ENCODE measurements at regions not wholly inside any gene's neighbourhood (a gene's known extent, or its start where the extent isn't known, plus 50 kb on each side); places are given as distances from the start of the nearest gene placed in this dataset.

DNA sequence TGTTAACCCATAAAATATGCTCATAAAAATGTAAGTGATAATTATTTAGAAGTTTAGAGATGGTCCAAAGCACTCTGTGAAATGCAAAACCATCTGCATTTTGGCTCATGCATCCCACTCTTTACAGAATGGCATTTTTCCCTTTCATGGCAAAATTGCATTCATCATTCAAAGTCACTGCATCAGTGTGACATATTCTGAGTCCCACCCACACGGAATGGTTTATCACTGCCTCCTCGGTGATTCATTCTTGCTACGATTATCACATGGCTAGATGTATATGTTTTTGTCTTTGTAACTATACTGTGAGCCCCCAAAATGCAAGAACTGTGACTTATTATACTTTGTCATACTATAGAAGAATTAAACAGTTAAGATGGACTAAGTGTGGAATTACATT lies 293.0 kb downstream of the LRATD1 start:
- ChIA-PET POLR2A (ENCODE audit: low non-redundant PET) (no interaction called here), CTCF (no interaction called here)
- TF ChIP-seq, protein P1, sequence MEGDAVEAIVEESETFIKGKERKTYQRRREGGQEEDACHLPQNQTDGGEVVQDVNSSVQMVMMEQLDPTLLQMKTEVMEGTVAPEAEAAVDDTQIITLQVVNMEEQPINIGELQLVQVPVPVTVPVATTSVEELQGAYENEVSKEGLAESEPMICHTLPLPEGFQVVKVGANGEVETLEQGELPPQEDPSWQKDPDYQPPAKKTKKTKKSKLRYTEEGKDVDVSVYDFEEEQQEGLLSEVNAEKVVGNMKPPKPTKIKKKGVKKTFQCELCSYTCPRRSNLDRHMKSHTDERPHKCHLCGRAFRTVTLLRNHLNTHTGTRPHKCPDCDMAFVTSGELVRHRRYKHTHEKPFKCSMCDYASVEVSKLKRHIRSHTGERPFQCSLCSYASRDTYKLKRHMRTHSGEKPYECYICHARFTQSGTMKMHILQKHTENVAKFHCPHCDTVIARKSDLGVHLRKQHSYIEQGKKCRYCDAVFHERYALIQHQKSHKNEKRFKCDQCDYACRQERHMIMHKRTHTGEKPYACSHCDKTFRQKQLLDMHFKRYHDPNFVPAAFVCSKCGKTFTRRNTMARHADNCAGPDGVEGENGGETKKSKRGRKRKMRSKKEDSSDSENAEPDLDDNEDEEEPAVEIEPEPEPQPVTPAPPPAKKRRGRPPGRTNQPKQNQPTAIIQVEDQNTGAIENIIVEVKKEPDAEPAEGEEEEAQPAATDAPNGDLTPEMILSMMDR (conservative IDR thresholded peaks at IDR 0.05; ENCODE audit: low read depth), result no peak

GRCh38 chr2:14927021-14927564 lies 294.6 kb downstream of the LRATD1 start:
- no peak for DNase-seq (ENCODE audit: low spot score)
- CTCF ChIA-PET, result interaction anchor here (0.6 kb wide), 1 partner anchor 905 kb away, joined by 3 read pairs; no protein-coding TSS in a partner anchor
- POLR2A ChIA-PET (ENCODE audit: low non-redundant PET), result no interaction called here
- TF ChIP-seq, protein P1 (conservative IDR thresholded peaks at IDR 0.05; ENCODE audit: low read depth), result no peak
- no peak overlapping the region for H3K27ac ChIP-seq

More for the DNA sequence above, 293.0 kb downstream of the LRATD1 start:
- DNase-seq (ENCODE audit: low spot score), result no peak
- no peak overlapping the region for H3K27ac ChIP-seq

DNA sequence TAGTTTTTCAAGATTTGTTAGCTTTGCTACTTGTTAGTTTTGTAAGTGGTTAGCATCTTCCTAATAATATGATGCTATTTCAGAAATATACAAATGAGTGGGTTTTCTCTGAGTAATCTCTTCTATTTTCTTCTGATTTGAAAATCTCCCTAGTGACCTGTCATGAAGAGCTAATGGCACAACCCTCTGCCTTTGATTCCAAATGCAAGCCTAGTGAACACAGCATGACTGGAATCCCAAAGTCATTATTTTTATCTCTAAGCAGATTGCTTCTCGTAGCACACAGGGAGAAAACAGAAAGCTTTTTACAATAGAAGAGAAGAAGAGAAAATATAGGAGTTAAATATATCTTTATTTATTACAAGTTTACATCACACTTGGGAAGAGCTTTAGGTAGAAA lies 295.5 kb downstream of the LRATD1 start:
- ChIA-PET CTCF (no interaction called here), POLR2A (ENCODE audit: low non-redundant PET) (no interaction called here)
- H3K27ac ChIP-seq, result no peak overlapping the region
- TF ChIP-seq, protein P1 (conservative IDR thresholded peaks at IDR 0.05; ENCODE audit: low read depth), result no peak
- no peak for DNase-seq (ENCODE audit: low spot score)

- ChIA-PET CTCF (interaction anchor here (0.5 kb wide), 1 partner anchor 38 kb away, joined by 3 read pairs; no protein-coding TSS in a partner anchor), POLR2A (ENCODE audit: low non-redundant PET) (no interaction called here)
These were observed 297.9 kb downstream of the LRATD1 start for GRCh38 chr2:14930441-14930840.

DNA sequence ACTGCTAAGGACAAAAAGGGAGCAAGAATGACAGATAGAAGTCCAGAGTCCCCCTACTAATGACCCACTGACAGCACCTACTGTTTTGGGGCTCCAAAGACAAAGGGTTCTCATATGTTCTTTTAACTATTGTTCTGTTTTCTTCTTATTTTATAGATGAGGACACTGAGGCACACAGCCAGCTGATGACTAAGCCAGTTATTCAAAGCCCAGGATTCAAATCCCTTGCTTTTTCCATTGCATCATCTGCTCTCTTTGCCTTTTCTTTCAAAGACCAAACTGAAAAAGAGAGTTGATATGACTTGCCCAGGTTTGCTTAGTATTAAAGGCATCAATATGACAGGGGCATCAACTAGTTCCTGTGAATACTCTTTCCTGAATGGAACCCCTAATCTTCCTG lies 299.8 kb downstream of the LRATD1 start:
- H3K27ac ChIP-seq, result no peak overlapping the region
- POLR2A ChIA-PET (ENCODE audit: low non-redundant PET), result no interaction called here
- DNase-seq (ENCODE audit: low spot score), result no peak
- TF ChIP-seq, protein P1 (conservative IDR thresholded peaks at IDR 0.05; ENCODE audit: low read depth), result no peak
- CTCF ChIA-PET, result no interaction called here

More at GRCh38 chr2:14930441-14930840, 297.9 kb downstream of the LRATD1 start:
- DNase-seq (ENCODE audit: low spot score), result no peak
- no peak overlapping the region for H3K27ac ChIP-seq
- TF ChIP-seq, protein P1 (conservative IDR thresholded peaks at IDR 0.05; ENCODE audit: low read depth), result no peak

DNA sequence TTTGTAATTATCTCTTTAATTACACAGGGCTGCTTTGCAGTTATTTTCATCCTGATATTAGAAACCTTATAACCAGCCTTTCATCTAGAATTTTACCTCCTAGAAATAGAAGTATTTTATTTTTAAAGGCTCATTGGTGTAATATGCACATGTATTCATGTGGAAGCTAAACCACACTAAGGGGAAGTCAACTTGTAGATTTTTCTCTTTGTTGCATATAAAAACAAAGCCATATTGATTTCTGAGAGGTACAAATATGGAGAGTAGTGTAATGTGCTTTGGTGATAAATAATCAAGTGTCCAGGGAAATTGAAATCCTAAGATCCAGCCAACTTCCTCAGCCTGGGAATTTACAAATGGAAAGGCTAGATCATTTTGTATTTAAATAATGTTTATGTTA lies 301.2 kb downstream of the LRATD1 start:
- TF ChIP-seq, protein P1 (conservative IDR thresholded peaks at IDR 0.05; ENCODE audit: low read depth), result no peak
- ChIA-PET CTCF (interaction anchor here (0.6 kb wide), 1 partner anchor 13 kb away, joined by 3 read pairs; no protein-coding TSS in a partner anchor), POLR2A (ENCODE audit: low non-redundant PET) (no interaction called here)
- H3K27ac ChIP-seq, result no peak overlapping the region
- DNase-seq (ENCODE audit: low spot score), result no peak
